ENCODE measurements at regions not wholly inside any gene's neighbourhood (a gene's known extent, or its start where the extent isn't known, plus 50 kb on each side); places are given as distances from the start of the nearest gene placed in this dataset.

GRCh38 chr6:145187491-145188206 is 547.7 kb downstream of the EPM2A start:
- Histone ChIP-seq H3K27me3 (ENCODE audit: control insufficient read depth, insufficient read depth, low read length) (no peaks in the 10 kb centered on the region), H3K9me3 (ENCODE audit: control insufficient read depth in 2 of 2, low read length in 2 of 2) (no peaks in the 10 kb centered on the region), H3K27ac (ENCODE audit: insufficient read depth, low read length, poor library complexity, severe bottlenecking) (no peak overlapping the region), H3K36me3 (ENCODE audit: control insufficient read depth, insufficient read depth, low read length) (no peaks in the 10 kb centered on the region), H3K4me3 (ENCODE audit: low read depth, low read length) (no peak overlapping the region), H3K4me1 (ENCODE audit: control insufficient read depth, insufficient read depth, low read length, poor library complexity, severe bottlenecking) (no peaks in the 10 kb centered on the region)
- H3K27me3 Mint-ChIP-seq: no peaks in the 10 kb centered on the region
- no peak overlapping the region for H3K4me3 Mint-ChIP-seq
- no peak overlapping the region for H3K27ac Mint-ChIP-seq
- H3K9me3 Mint-ChIP-seq: peaks cover 0 to 3% (median 0%) of the 10 kb centered on the region in 7 donors
- no peak for DNase-seq
- no peaks in the 10 kb centered on the region for H3K4me1 Mint-ChIP-seq
- no peak for ATAC-seq (ENCODE audit: low read depth in 2 of 2)
- H3K36me3 Mint-ChIP-seq: no peaks in the 10 kb centered on the region

- no peak overlapping the region for H3K27ac Mint-ChIP-seq
- no peaks in the 10 kb centered on the region for H3K36me3 Mint-ChIP-seq
- Histone ChIP-seq H3K4me1 (ENCODE audit: control insufficient read depth, insufficient read depth, low read length, poor library complexity, severe bottlenecking) (no peaks in the 10 kb centered on the region), H3K9me3 (ENCODE audit: control insufficient read depth in 2 of 2, low read length in 2 of 2) (no peaks in the 10 kb centered on the region), H3K4me3 (ENCODE audit: low read depth, low read length) (no peak overlapping the region), H3K27ac (ENCODE audit: insufficient read depth, low read length, poor library complexity, severe bottlenecking) (no peak overlapping the region), H3K36me3 (ENCODE audit: control insufficient read depth, insufficient read depth, low read length) (no peaks in the 10 kb centered on the region), H3K27me3 (ENCODE audit: control insufficient read depth, insufficient read depth, low read length) (no peaks in the 10 kb centered on the region)
- H3K9me3 Mint-ChIP-seq: no peaks in the 10 kb centered on the region
- ATAC-seq (ENCODE audit: low read depth in 2 of 2) (no peak), DNase-seq (no peak)
- no peaks in the 10 kb centered on the region for H3K27me3 Mint-ChIP-seq
- H3K4me3 Mint-ChIP-seq: no peak overlapping the region
- no peaks in the 10 kb centered on the region for H3K4me1 Mint-ChIP-seq
Measured at GRCh38 chr6:145189836-145190235, 545.5 kb downstream of the EPM2A start.

GRCh38 chr6:145194389-145194788 is 540.9 kb downstream of the EPM2A start:
- no peaks in the 10 kb centered on the region for H3K36me3 Mint-ChIP-seq
- Histone ChIP-seq H3K27me3 (ENCODE audit: control insufficient read depth, insufficient read depth, low read length) (no peaks in the 10 kb centered on the region), H3K36me3 (ENCODE audit: control insufficient read depth, insufficient read depth, low read length) (no peaks in the 10 kb centered on the region), H3K4me3 (ENCODE audit: low read depth, low read length) (no peak overlapping the region), H3K4me1 (ENCODE audit: control insufficient read depth, insufficient read depth, low read length, poor library complexity, severe bottlenecking) (no peaks in the 10 kb centered on the region), H3K9me3 (ENCODE audit: control insufficient read depth in 2 of 2, low read length in 2 of 2) (no peaks in the 10 kb centered on the region), H3K27ac (ENCODE audit: insufficient read depth, low read length, poor library complexity, severe bottlenecking) (no peak overlapping the region)
- H3K27me3 Mint-ChIP-seq: peaks cover 7% of the 10 kb centered on the region
- H3K27ac Mint-ChIP-seq: no peak overlapping the region
- H3K4me1 Mint-ChIP-seq: no peaks in the 10 kb centered on the region
- ATAC-seq (ENCODE audit: low read depth in 2 of 2) (no peak), DNase-seq (no peak)
- H3K9me3 Mint-ChIP-seq: no peaks in the 10 kb centered on the region
- no peak overlapping the region for H3K4me3 Mint-ChIP-seq

GRCh38 chr6:145199961-145200360 is 535.4 kb downstream of the EPM2A start:
- Mint-ChIP-seq H3K36me3 (no peaks in the 10 kb centered on the region), H3K4me1 (no peaks in the 10 kb centered on the region), H3K9me3 (no peaks in the 10 kb centered on the region), H3K27ac (no peak overlapping the region), H3K4me3 (no peak overlapping the region), H3K27me3 (peaks cover 13% of the 10 kb centered on the region)
- Histone ChIP-seq H3K4me3 (ENCODE audit: low read depth, low read length) (no peak overlapping the region), H3K36me3 (ENCODE audit: control insufficient read depth, insufficient read depth, low read length) (no peaks in the 10 kb centered on the region), H3K27me3 (ENCODE audit: control insufficient read depth, insufficient read depth, low read length) (no peaks in the 10 kb centered on the region), H3K4me1 (ENCODE audit: control insufficient read depth, insufficient read depth, low read length, poor library complexity, severe bottlenecking) (no peaks in the 10 kb centered on the region), H3K27ac (ENCODE audit: insufficient read depth, low read length, poor library complexity, severe bottlenecking) (no peak overlapping the region), H3K9me3 (ENCODE audit: control insufficient read depth in 2 of 2, low read length in 2 of 2) (no peaks in the 10 kb centered on the region)
- no peak for ATAC-seq (ENCODE audit: low read depth in 2 of 2)
- no peak for DNase-seq

- no peaks in the 10 kb centered on the region for H3K4me1 Mint-ChIP-seq
- H3K4me1 ChIP-seq (ENCODE audit: control insufficient read depth, insufficient read depth, low read length, poor library complexity, severe bottlenecking): no peaks in the 10 kb centered on the region
- ATAC-seq (ENCODE audit: low read depth in 2 of 2): no peak
Measured at GRCh38 chr6:145204301-145204700, 531.0 kb downstream of the EPM2A start.

GRCh38 chr6:145206247-145206907 is 528.9 kb downstream of the EPM2A start:
- Mint-ChIP-seq H3K4me3 (no peak overlapping the region), H3K27me3 (peaks cover 10% of the 10 kb centered on the region), H3K36me3 (no peaks in the 10 kb centered on the region), H3K9me3 (peaks cover 0 to 2% (median 0%) of the 10 kb centered on the region in 7 donors), H3K4me1 (peaks cover 0 to under 1% (median 0%) of the 10 kb centered on the region in 4 donors), H3K27ac (no peak overlapping the region)
- H3K9me3 ChIP-seq (ENCODE audit: control insufficient read depth in 2 of 2, low read length in 2 of 2): no peaks in the 10 kb centered on the region
- ATAC-seq (ENCODE audit: low read depth in 2 of 2) (no peak), DNase-seq (no peak)
- no peak overlapping the region for H3K27ac ChIP-seq (ENCODE audit: insufficient read depth, low read length, poor library complexity, severe bottlenecking)
- H3K36me3 ChIP-seq (ENCODE audit: control insufficient read depth, insufficient read depth, low read length): no peaks in the 10 kb centered on the region
- no peaks in the 10 kb centered on the region for H3K4me1 ChIP-seq (ENCODE audit: control insufficient read depth, insufficient read depth, low read length, poor library complexity, severe bottlenecking)
- no peak overlapping the region for H3K4me3 ChIP-seq (ENCODE audit: low read depth, low read length)
- H3K27me3 ChIP-seq (ENCODE audit: control insufficient read depth, insufficient read depth, low read length): no peaks in the 10 kb centered on the region

More at GRCh38 chr6:145204301-145204700, 531.0 kb downstream of the EPM2A start:
- Mint-ChIP-seq H3K27ac (no peak overlapping the region), H3K9me3 (no peaks in the 10 kb centered on the region), H3K4me3 (no peak overlapping the region), H3K36me3 (no peaks in the 10 kb centered on the region), H3K27me3 (peaks cover 10% of the 10 kb centered on the region)
- Histone ChIP-seq H3K9me3 (ENCODE audit: control insufficient read depth in 2 of 2, low read length in 2 of 2) (no peaks in the 10 kb centered on the region), H3K36me3 (ENCODE audit: control insufficient read depth, insufficient read depth, low read length) (no peaks in the 10 kb centered on the region), H3K4me3 (ENCODE audit: low read depth, low read length) (no peak overlapping the region), H3K27ac (ENCODE audit: insufficient read depth, low read length, poor library complexity, severe bottlenecking) (no peak overlapping the region), H3K27me3 (ENCODE audit: control insufficient read depth, insufficient read depth, low read length) (no peaks in the 10 kb centered on the region)
- no peak for DNase-seq

- H3K27ac Mint-ChIP-seq: no peak overlapping the region
- DNase-seq (no peak), ATAC-seq (ENCODE audit: low read depth in 2 of 2) (no peak)
- Histone ChIP-seq H3K27me3 (ENCODE audit: control insufficient read depth, insufficient read depth, low read length) (no peaks in the 10 kb centered on the region), H3K36me3 (ENCODE audit: control insufficient read depth, insufficient read depth, low read length) (no peaks in the 10 kb centered on the region), H3K4me3 (ENCODE audit: low read depth, low read length) (no peak overlapping the region), H3K9me3 (ENCODE audit: control insufficient read depth in 2 of 2, low read length in 2 of 2) (no peaks in the 10 kb centered on the region), H3K4me1 (ENCODE audit: control insufficient read depth, insufficient read depth, low read length, poor library complexity, severe bottlenecking) (no peaks in the 10 kb centered on the region), H3K27ac (ENCODE audit: insufficient read depth, low read length, poor library complexity, severe bottlenecking) (no peak overlapping the region)
- H3K27me3 Mint-ChIP-seq: peaks cover 4% of the 10 kb centered on the region
- H3K36me3 Mint-ChIP-seq: no peaks in the 10 kb centered on the region
- peaks cover 0 to 9% (median under 1%) of the 10 kb centered on the region in 4 donors for H3K4me1 Mint-ChIP-seq
- peaks cover 0 to 2% (median 0%) of the 10 kb centered on the region in 7 donors for H3K9me3 Mint-ChIP-seq
- H3K4me3 Mint-ChIP-seq: no peak overlapping the region
Measured at GRCh38 chr6:145208474-145208873, 526.8 kb downstream of the EPM2A start.

GRCh38 chr6:145209272-145209671 is 526.0 kb downstream of the EPM2A start:
- H3K4me1 ChIP-seq (ENCODE audit: control insufficient read depth, insufficient read depth, low read length, poor library complexity, severe bottlenecking): no peaks in the 10 kb centered on the region
- H3K27ac ChIP-seq (ENCODE audit: insufficient read depth, low read length, poor library complexity, severe bottlenecking): no peak overlapping the region
- H3K4me1 Mint-ChIP-seq: peaks cover 0 to 13% (median 2%) of the 10 kb centered on the region in 4 donors
- ATAC-seq (ENCODE audit: low read depth in 2 of 2) (no peak), DNase-seq (no peak)
- no peak overlapping the region for H3K4me3 ChIP-seq (ENCODE audit: low read depth, low read length)
- no peaks in the 10 kb centered on the region for H3K27me3 ChIP-seq (ENCODE audit: control insufficient read depth, insufficient read depth, low read length)
- H3K27me3 Mint-ChIP-seq: peaks cover 4% of the 10 kb centered on the region
- H3K36me3 Mint-ChIP-seq: no peaks in the 10 kb centered on the region
- no peak overlapping the region for H3K4me3 Mint-ChIP-seq
- no peak overlapping the region for H3K27ac Mint-ChIP-seq
- H3K9me3 Mint-ChIP-seq: peaks cover 0 to 2% (median 0%) of the 10 kb centered on the region in 7 donors
- H3K9me3 ChIP-seq (ENCODE audit: control insufficient read depth in 2 of 2, low read length in 2 of 2): no peaks in the 10 kb centered on the region
- no peaks in the 10 kb centered on the region for H3K36me3 ChIP-seq (ENCODE audit: control insufficient read depth, insufficient read depth, low read length)
